HepG2 (cell line): ENCODE measurements at regions not wholly inside any gene's neighbourhood (a gene's known extent, or its start where the extent isn't known, plus 50 kb on each side); places are given as distances from the start of the nearest gene placed in this dataset.

Source experiments
- ATAC-seq: fragments of 200-7000 bp; cut with Tn5 transposase; 3 replicates; pipeline ENCODE4 v1.9.1; 2020; ENCODE audit warnings: mild to moderate bottlenecking, moderate library complexity
- BruUV-seq: library from RNA; stranded (reverse); fragments of 400-500 nt; replicated peaks from 2 replicates; lab custom pipeline; 2021; lab: Mats Ljungman, UMichigan
- CTCF ChIA-PET: fragments of 300-600 bp; formaldehyde crosslinking; extraction: SDS; loops from one replicate; lab custom pipeline; 2021; ENCODE audit warnings: low total read pairs, inconsistent platforms, low intra/inter-chr PET ratio; lab: Yijun Ruan, JAX
- POLR2A ChIA-PET: fragments of 350-600 bp; sonication (Branson Sonifier 250); formaldehyde crosslinking; loops from one replicate; lab custom pipeline; 2020; ENCODE audit warnings: antibody characterized with exemption, inconsistent platforms; lab: Yijun Ruan, JAX
- DNase-seq: peaks from one replicate; pipeline ENCODE4 v3.0.0-alpha.2; 2015; ENCODE audit warnings: low spot score
- FAIRE-seq: peaks from 3 replicates; lab custom pipeline; 2011; peaks lifted over from hg19 to GRCh38; lab: Jason Lieb, UNC
- H2AFZ ChIP-seq: one replicate; pipeline ENCODE4 v1.6.1; 2011; ENCODE audit warnings: low read length, inconsistent platforms
- H3K27ac ChIP-seq: fragments of 300-600 bp; 3 replicates; pipeline ENCODE4 v1.8.0; 2011; ENCODE audit warnings: mixed run types, mild to moderate bottlenecking, mixed read lengths, low read length, inconsistent platforms; ENCODE audit not compliant: insufficient read depth; ENCODE audit errors: extremely low read length
- H3K27me3 ChIP-seq, 2 experiments: fragments of 200-600 bp in 1 of 2; 2 replicates in 1 of 2; 3 replicates in 1 of 2; pipeline versions ENCODE4 v1.6.0 to v1.8.0; 2011; ENCODE audit warnings: low read length in 2 of 2, mild to moderate bottlenecking in 2 of 2, moderate library complexity in 2 of 2, inconsistent platforms in 1 of 2; ENCODE audit not compliant: insufficient read depth in 2 of 2, control insufficient read depth in 1 of 2
- H3K36me3 ChIP-seq, 2 experiments: fragments of 200-600 bp in 1 of 2; replicated peaks in 1 of 2; 2 replicates in 1 of 2; 3 replicates in 1 of 2; pipeline versions ENCODE4 v1.5.1 to v1.8.0; 2011; ENCODE audit warnings: low read length in 2 of 2, inconsistent platforms in 1 of 2; ENCODE audit not compliant: insufficient read depth in 2 of 2, control insufficient read depth in 1 of 2
- H3K4me1 ChIP-seq: 2 replicates; pipeline ENCODE4 v1.5.1; 2012; ENCODE audit warnings: low read length, inconsistent platforms; ENCODE audit not compliant: insufficient read depth
- H3K4me2 ChIP-seq: 2 replicates; pipeline ENCODE4 v1.6.0; 2011; ENCODE audit warnings: low read depth, low read length, inconsistent platforms
- H3K4me3 ChIP-seq, 3 experiments: fragments of 200-600 bp in 1 of 3; sonication (generic), shearing (Covaris generic) in 1 of 3; replicated peaks in 1 of 3; 2 replicates each; pipeline ENCODE4 v1.5.1; 2011 to 2016; ENCODE audit warnings: low read length in 3 of 3, inconsistent platforms in 2 of 3, low read depth in 2 of 3, mild to moderate bottlenecking in 2 of 3, control low read depth in 1 of 3, mixed read lengths in 1 of 3; ENCODE audit not compliant: insufficient read depth in 1 of 3
- H3K79me2 ChIP-seq: one replicate; pipeline ENCODE4 v1.6.1; 2011; ENCODE audit warnings: low read length, inconsistent platforms; ENCODE audit not compliant: insufficient read depth
- H3K9ac ChIP-seq: 2 replicates; pipeline ENCODE4 v1.6.0; 2011; ENCODE audit warnings: mild to moderate bottlenecking, low read depth, low read length, inconsistent platforms; ENCODE audit not compliant: insufficient read depth
- H3K9me3 ChIP-seq: 2 replicates; pipeline ENCODE4 v1.5.1; 2012; ENCODE audit warnings: mild to moderate bottlenecking, low read length
- H4K20me1 ChIP-seq: 2 replicates; pipeline ENCODE4 v1.6.0; 2011; ENCODE audit warnings: inconsistent platforms, mild to moderate bottlenecking, low read length, moderate library complexity; ENCODE audit not compliant: insufficient read depth
- ARNT2 ChIP-seq: sonication (generic); formaldehyde crosslinking; IDR thresholded peaks from 2 replicates; pipeline ENCODE4 v1.8.0; 2022; ENCODE audit warnings: mild to moderate bottlenecking, low read depth, missing genetic modification reagents, moderate library complexity
- DNMT3B ChIP-seq: conservative IDR thresholded peaks from 2 replicates; pipeline ENCODE4 v1.6.1; 2016; ENCODE audit warnings: missing biosample characterization, control low read depth
- ELF1 ChIP-seq: sonication (generic); formaldehyde crosslinking; IDR thresholded peaks from 2 replicates; pipeline ENCODE4 v1.4.0; 2020; ENCODE audit warnings: missing genetic modification reagents
- NFE2L2 ChIP-seq: fragments of 150-350 bp; IDR thresholded peaks from 2 replicates; pipeline ENCODE4 v1.6.1; 2014; ENCODE audit warnings: low read length
- POLR2AphosphoS5 ChIP-seq: IDR thresholded peaks from 2 replicates; pipeline ENCODE4 v1.6.1; 2012; ENCODE audit warnings: low read depth, low read length
- RFX3 ChIP-seq: IDR thresholded peaks from 2 replicates; pipeline ENCODE4 v1.6.1; 2016; ENCODE audit warnings: missing biosample characterization, missing genetic modification reagents
- RFXANK ChIP-seq: IDR thresholded peaks from 2 replicates; pipeline ENCODE4 v1.6.1; 2016
- SOX13 ChIP-seq, 3 experiments: fragments of 450-650 bp in 1 of 3; sonication (generic) in 1 of 3; formaldehyde crosslinking in 1 of 3; IDR thresholded peaks in 2 of 3; conservative IDR thresholded peaks in 1 of 3; 2 replicates each; pipeline versions ENCODE4 v1.5.0 to v1.6.1; 2016 to 2020; ENCODE audit warnings: antibody characterized with exemption in 1 of 3, mild to moderate bottlenecking in 1 of 3, missing compliant biosample characterization in 1 of 3, missing genetic modification reagents in 1 of 3, moderate library complexity in 1 of 3
- SRY ChIP-seq: sonication (generic); formaldehyde crosslinking; IDR thresholded peaks from 2 replicates; pipeline ENCODE4 v1.8.0; 2022; ENCODE audit warnings: mild to moderate bottlenecking, missing genetic modification reagents
- STAG1 ChIP-seq: sonication (generic); formaldehyde crosslinking; IDR thresholded peaks from 2 replicates; pipeline ENCODE4 v1.4.0; 2020; ENCODE audit warnings: missing genetic modification reagents
- YEATS2 ChIP-seq: sonication (generic); formaldehyde crosslinking; IDR thresholded peaks from 2 replicates; pipeline ENCODE4 v1.4.0; 2020; ENCODE audit warnings: missing genetic modification reagents, borderline replicate concordance
- ZBTB21 ChIP-seq: sonication (generic); formaldehyde crosslinking; IDR thresholded peaks from 2 replicates; pipeline ENCODE4 v1.4.0; 2020; ENCODE audit warnings: missing genetic modification reagents
- ZBTB8A ChIP-seq: sonication (generic); formaldehyde crosslinking; IDR thresholded peaks from 2 replicates; pipeline ENCODE4 v1.4.0; 2020; ENCODE audit warnings: mild to moderate bottlenecking, low read depth, missing genetic modification reagents, borderline replicate concordance
- ZNF572 ChIP-seq: sonication (generic); formaldehyde crosslinking; IDR thresholded peaks from 2 replicates; pipeline ENCODE4 v1.5.1; 2020; ENCODE audit warnings: mild to moderate bottlenecking, missing genetic modification reagents
- ZNF607 ChIP-seq: sonication (generic); formaldehyde crosslinking; IDR thresholded peaks from 2 replicates; pipeline ENCODE4 v1.5.1; 2020; ENCODE audit warnings: missing genetic modification reagents, mild to moderate bottlenecking, borderline replicate concordance
- WGBS: methylation state at CpG from one replicate; pipeline ENCODE4 v1.1.6; 2017; ENCODE audit warnings: low lambda C conversion rate; 5-methylcytosine and 5-hydroxymethylcytosine counted together
- in situ Hi-C: cut with HindIII; loops from 2 replicates; pipeline ENCODE4 v1.10.0; 2017; ENCODE audit warnings: low pct_unique_long_range_greater_than_20kb; ENCODE audit not compliant: extremely low pct_ligation_motif_present
- intact Hi-C: fragments of 100-400 bp; cut with micrococcal nuclease; formaldehyde crosslinking; loops from one replicate; pipeline ENCODE4 v1.10.0; 2022; ENCODE audit not compliant: unreplicated experiment
- TF ChIP-seq, protein P1 (sequence below): sonication (generic); formaldehyde crosslinking; IDR thresholded peaks from 2 replicates; pipeline ENCODE4 v1.4.0; 2020; ENCODE audit warnings: missing genetic modification reagents
- TF ChIP-seq, protein P2 (sequence below): sonication (generic); formaldehyde crosslinking; IDR thresholded peaks from 2 replicates; pipeline ENCODE4 v1.4.0; 2020; ENCODE audit warnings: missing genetic modification reagents

DNA sequence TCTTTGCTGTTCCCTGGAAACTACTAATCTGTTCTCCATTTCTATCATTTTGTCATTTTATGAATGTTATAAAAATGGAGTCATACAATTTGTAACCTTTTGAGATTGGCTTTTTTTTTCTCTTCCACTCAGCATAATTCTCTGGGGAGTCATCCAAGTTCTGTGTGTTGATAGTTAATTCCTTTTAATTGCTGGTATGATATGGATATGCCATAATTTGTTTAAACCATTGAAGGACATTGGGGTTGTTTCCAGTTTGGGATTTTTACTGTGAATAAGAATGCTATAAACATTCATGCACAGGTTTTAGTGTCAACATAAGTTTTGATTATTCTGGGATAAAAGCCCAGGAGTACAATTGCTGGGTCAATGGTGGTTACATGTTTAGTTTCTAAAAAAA, 279.4 kb downstream of the WNT5A start (continued):
- TF ChIP-seq, protein P1, sequence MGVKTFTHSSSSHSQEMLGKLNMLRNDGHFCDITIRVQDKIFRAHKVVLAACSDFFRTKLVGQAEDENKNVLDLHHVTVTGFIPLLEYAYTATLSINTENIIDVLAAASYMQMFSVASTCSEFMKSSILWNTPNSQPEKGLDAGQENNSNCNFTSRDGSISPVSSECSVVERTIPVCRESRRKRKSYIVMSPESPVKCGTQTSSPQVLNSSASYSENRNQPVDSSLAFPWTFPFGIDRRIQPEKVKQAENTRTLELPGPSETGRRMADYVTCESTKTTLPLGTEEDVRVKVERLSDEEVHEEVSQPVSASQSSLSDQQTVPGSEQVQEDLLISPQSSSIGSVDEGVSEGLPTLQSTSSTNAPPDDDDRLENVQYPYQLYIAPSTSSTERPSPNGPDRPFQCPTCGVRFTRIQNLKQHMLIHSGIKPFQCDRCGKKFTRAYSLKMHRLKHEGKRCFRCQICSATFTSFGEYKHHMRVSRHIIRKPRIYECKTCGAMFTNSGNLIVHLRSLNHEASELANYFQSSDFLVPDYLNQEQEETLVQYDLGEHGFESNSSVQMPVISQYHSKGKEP (CRISPR knock-in tag) = no peak
- TF ChIP-seq RFXANK (CRISPR knock-in tag) = no peak

DNA sequence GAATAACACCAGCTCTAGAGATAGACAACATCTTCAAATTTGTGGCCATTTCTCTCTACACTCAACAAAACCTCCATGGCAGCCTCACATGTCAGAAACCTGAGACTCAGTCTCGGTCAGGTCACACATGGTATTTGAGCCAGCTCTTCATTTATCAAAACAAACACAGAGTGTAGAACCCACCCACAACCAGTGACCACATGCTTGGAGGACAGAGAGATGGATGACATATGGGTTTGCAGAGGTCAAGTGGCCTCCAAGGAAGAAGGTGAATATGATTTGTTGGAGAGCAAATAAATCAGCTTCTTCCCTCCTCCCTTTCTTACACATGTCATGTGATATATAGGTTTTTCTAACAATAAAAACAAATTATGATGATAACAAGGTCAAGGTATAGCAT, 278.1 kb upstream of the LRTM1 start:
- ATAC-seq (no peak), FAIRE-seq (no peak), DNase-seq (no peak)
- Histone ChIP-seq H3K27me3 (no peaks in the 10 kb centered on the region), H3K27ac (no peak overlapping the region), H3K4me2 (no peak overlapping the region), H3K4me1 (no peaks in the 10 kb centered on the region), H3K4me3 (no peak overlapping the region), H3K36me3 (no peaks in the 10 kb centered on the region), H3K9ac (no peak overlapping the region), H3K79me2 (no peaks in the 10 kb centered on the region), H2AFZ (no peak overlapping the region), H4K20me1 (no peaks in the 10 kb centered on the region), H3K9me3 (no peaks in the 10 kb centered on the region)
- WGBS = 0% methylated on average over 1 of the region's 1 CpG
- POLR2A ChIA-PET = no interaction called here
- CTCF ChIA-PET = no interaction called here
- in situ Hi-C loops (no loop called here), intact Hi-C loops (no loop called here)
- BruUV-seq = no TSS peak
- TF ChIP-seq POLR2AphosphoS5 (no peak), NFE2L2 (no peak), ZNF572 (CRISPR knock-in tag) (no peak), SRY (CRISPR knock-in tag) (no peak), STAG1 (CRISPR knock-in tag) (no peak), ZBTB21 (CRISPR knock-in tag) (no peak), SOX13 (IDR thresholded peaks at IDR 0.05) (no peak), SOX13 (CRISPR knock-in tag; conservative IDR thresholded peaks at IDR 0.05 in 1 of 2, IDR thresholded peaks at IDR 0.05 in 1 of 2) (no peak), ARNT2 (no peak), ZNF607 (CRISPR knock-in tag) (no peak), DNMT3B (CRISPR knock-in tag) (no peak), RFX3 (CRISPR knock-in tag) (no peak), ZBTB8A (CRISPR knock-in tag) (no peak), ELF1 (CRISPR knock-in tag) (no peak), YEATS2 (no peak)
- TF ChIP-seq, protein P2, sequence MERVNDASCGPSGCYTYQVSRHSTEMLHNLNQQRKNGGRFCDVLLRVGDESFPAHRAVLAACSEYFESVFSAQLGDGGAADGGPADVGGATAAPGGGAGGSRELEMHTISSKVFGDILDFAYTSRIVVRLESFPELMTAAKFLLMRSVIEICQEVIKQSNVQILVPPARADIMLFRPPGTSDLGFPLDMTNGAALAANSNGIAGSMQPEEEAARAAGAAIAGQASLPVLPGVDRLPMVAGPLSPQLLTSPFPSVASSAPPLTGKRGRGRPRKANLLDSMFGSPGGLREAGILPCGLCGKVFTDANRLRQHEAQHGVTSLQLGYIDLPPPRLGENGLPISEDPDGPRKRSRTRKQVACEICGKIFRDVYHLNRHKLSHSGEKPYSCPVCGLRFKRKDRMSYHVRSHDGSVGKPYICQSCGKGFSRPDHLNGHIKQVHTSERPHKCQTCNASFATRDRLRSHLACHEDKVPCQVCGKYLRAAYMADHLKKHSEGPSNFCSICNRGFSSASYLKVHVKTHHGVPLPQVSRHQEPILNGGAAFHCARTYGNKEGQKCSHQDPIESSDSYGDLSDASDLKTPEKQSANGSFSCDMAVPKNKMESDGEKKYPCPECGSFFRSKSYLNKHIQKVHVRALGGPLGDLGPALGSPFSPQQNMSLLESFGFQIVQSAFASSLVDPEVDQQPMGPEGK = no peak
